ENCODE measurements at regions not wholly inside any gene's neighbourhood (a gene's known extent, or its start where the extent isn't known, plus 50 kb on each side); places are given as distances from the start of the nearest gene placed in this dataset.

GRCh38 chr4:111814961-111815360 lies 330.3 kb upstream of the FAM241A start:
- Histone ChIP-seq H3K79me1 (ENCODE audit: low read depth in 1 of 2, low read length in 2 of 2) (no peaks in the 10 kb centered on the region), H2BK120ac (ENCODE audit: low read depth, low read length) (no peak overlapping the region), H3K9me3 (ENCODE audit: control insufficient read depth, insufficient read depth, low read length) (no peaks in the 10 kb centered on the region), H2AFZ (replicated peaks; ENCODE audit: low read length, poor library complexity) (no peak overlapping the region), H2AK9ac (replicated peaks; ENCODE audit: low read depth, low read length, poor library complexity) (no peak overlapping the region), H2AK5ac (ENCODE audit: low read depth, low read length) (no peak overlapping the region), H3K14ac (replicated peaks; ENCODE audit: low read depth, low read length) (no peak overlapping the region), H3K27ac (ENCODE audit: insufficient read depth, low read length) (no peak overlapping the region), H3K4me1 (ENCODE audit: control insufficient read depth, insufficient read depth, low read length) (no peaks in the 10 kb centered on the region), H2BK20ac (ENCODE audit: low read depth, low read length) (no peak overlapping the region), H3K27me3 (ENCODE audit: control insufficient read depth, insufficient read depth, low read length) (no peaks in the 10 kb centered on the region), H3K56ac (ENCODE audit: extremely low read depth, insufficient read depth, low read length) (no peak overlapping the region), H3K4ac (ENCODE audit: low read depth, low read length) (no peak overlapping the region), H3K9ac (ENCODE audit: low read depth, low read length) (no peak overlapping the region), H3K4me2 (ENCODE audit: low read depth, low read length) (no peak overlapping the region), H3K9me1 (ENCODE audit: insufficient read depth, low read length) (no peaks in the 10 kb centered on the region), H4K5ac (ENCODE audit: low read depth, low read length) (no peak overlapping the region), H2BK15ac (ENCODE audit: low read depth, low read length) (no peak overlapping the region), H3K23ac (ENCODE audit: low read depth, low read length) (no peak overlapping the region), H3K36me3 (ENCODE audit: control insufficient read depth, insufficient read depth, low read length) (no peaks in the 10 kb centered on the region), H3K4me3 (ENCODE audit: insufficient read depth, low read depth, low read length) (no peak overlapping the region), H2BK5ac (ENCODE audit: low read depth, low read length, poor library complexity, severe bottlenecking) (no peak overlapping the region), H4K8ac (ENCODE audit: low read depth in 2 of 2, low read length in 2 of 2) (no peak overlapping the region), H3K18ac (ENCODE audit: low read depth, low read length) (no peak overlapping the region), H4K20me1 (ENCODE audit: insufficient read depth, low read length) (no peaks in the 10 kb centered on the region), H4K91ac (ENCODE audit: insufficient read depth, low read depth, low read length) (no peak overlapping the region)
- ChIA-PET POLR2A (ENCODE audit: unreplicated experiment) (no interaction called here), CTCF (interaction anchor here (0.6 kb wide), 1 partner anchor 14 kb away, joined by 3 read pairs; no protein-coding TSS in a partner anchor)
- dilution Hi-C loops (cut with HindIII; ENCODE audit: low sequenced_read_pairs, unreplicated experiment): no loop called here
- TF ChIP-seq CTCF (conservative IDR thresholded peaks at IDR 0.05; ENCODE audit: low read depth, low read length) (no peak), BHLHE40 (IDR thresholded peaks at IDR 0.05; ENCODE audit: low read depth, low read length) (no peak), MAZ (IDR thresholded peaks at IDR 0.05; ENCODE audit: borderline replicate concordance, low read depth, low read length) (no peak), RFX5 (IDR thresholded peaks at IDR 0.05; ENCODE audit: low read depth, low read length) (no peak), CEBPB (IDR thresholded peaks at IDR 0.05; ENCODE audit: low read depth, low read length) (no peak), RAD21 (IDR thresholded peaks at IDR 0.05; ENCODE audit: low read length) (no peak), NFE2L2 (IDR thresholded peaks at IDR 0.05; ENCODE audit: low read depth, low read length) (no peak), MAFK (IDR thresholded peaks at IDR 0.05; ENCODE audit: low read depth, low read length) (no peak), USF2 (IDR thresholded peaks at IDR 0.05; ENCODE audit: low read depth, low read length) (no peak), CHD1 (IDR thresholded peaks at IDR 0.05; ENCODE audit: low read depth, low read length) (no peak)
- no TSS peak for BruUV-seq (replicated peaks)
- ATAC-seq (ENCODE audit: low read depth): no peak
- intact Hi-C loops (cut with micrococcal nuclease): no loop called here
- in situ Hi-C loops (cut with MboI; ENCODE audit: low sequenced_read_pairs): no loop called here
- DNase-seq: no peak
- no CpG with 5 or more reads among the region's 6 CpGs for WGBS, 2 experiments (ENCODE audit: extremely low coverage in 2 of 2, insufficient read length in 1 of 2)

All from IMR-90 (cell line).